ENCODE measurements at regions not wholly inside any gene's neighbourhood (a gene's known extent, or its start where the extent isn't known, plus 50 kb on each side); places are given as distances from the start of the nearest gene placed in this dataset.

DNA sequence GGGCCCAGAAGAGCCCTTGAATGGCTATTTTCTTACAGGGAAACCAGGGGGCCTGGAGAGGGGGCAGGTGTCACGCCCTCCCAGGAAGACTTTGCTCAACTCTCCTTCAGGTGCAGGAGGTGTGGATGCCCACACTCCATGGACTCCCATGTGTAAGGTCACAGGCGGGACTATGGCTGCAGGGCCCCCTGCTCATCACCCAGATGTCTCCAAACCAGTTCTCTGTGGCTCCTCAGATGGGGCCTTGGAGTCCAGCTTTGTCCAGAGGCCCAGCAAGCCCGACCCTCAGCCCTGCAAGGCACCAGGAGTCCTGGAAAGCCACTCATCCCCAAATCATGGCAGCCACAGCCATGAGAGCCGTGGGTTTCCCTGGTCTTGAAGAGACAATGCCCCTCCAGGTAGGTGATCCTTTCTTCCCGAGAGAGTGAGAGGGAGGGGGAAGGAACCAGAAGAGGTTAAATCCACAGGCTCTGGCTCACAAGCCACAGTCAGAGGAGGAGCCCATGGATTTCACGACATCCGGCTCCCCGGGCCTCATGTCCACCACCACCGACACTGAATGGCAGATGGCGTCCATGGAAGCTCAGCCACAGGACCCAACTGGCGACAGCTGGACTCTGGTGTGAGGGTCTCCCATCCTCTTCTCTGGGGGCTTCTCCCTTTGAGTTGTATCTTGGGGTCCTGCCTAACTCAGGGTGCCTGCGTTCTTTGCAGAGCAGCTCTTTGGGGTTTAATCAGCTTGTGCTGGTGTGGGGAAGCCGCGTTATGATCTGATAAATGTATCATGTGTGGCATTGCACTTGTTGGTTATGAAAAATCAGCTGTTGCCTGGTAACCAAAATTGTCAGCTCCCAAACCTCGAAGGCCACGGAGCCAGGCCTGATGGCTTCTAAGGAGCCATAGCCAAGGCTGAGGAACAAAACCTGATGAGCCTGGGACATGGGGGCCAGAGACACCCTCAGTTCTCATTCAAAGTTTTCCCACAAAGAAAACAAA, 620.4 kb downstream of the BRD1 start:
- Histone ChIP-seq H3K27ac (ENCODE audit: low read length) (no peak overlapping the region), H3K4me3 (ENCODE audit: low read length) (no peak overlapping the region), H3K36me3 (ENCODE audit: control insufficient read depth, insufficient read depth, low read length) (no peaks in the 10 kb centered on the region), H3K9me3 (ENCODE audit: control insufficient read depth, insufficient read depth, low read length) (no peaks in the 10 kb centered on the region), H3K4me1 (ENCODE audit: control insufficient read depth, insufficient read depth, low read length) (no peaks in the 10 kb centered on the region), H3K27me3 (ENCODE audit: control insufficient read depth, insufficient read depth, low read length) (no peaks in the 10 kb centered on the region)
- H3K27me3 Mint-ChIP-seq (ENCODE audit: low read depth in 2 of 2): peaks cover 0 to 7% of the 10 kb centered on the region in 2 donors
- ATAC-seq (no peak), DNase-seq (no peak)
- 79% methylated on average over 16 of the region's 16 CpGs for WGBS (ENCODE audit: insufficient coverage)
- H3K4me3 Mint-ChIP-seq: no peak overlapping the region
- no peaks in the 10 kb centered on the region for H3K9me3 Mint-ChIP-seq
- no peaks in the 10 kb centered on the region for H3K4me1 Mint-ChIP-seq
- H3K36me3 Mint-ChIP-seq: no peaks in the 10 kb centered on the region
- H3K27ac Mint-ChIP-seq: no peak overlapping the region
- TF ChIP-seq, protein P1, sequence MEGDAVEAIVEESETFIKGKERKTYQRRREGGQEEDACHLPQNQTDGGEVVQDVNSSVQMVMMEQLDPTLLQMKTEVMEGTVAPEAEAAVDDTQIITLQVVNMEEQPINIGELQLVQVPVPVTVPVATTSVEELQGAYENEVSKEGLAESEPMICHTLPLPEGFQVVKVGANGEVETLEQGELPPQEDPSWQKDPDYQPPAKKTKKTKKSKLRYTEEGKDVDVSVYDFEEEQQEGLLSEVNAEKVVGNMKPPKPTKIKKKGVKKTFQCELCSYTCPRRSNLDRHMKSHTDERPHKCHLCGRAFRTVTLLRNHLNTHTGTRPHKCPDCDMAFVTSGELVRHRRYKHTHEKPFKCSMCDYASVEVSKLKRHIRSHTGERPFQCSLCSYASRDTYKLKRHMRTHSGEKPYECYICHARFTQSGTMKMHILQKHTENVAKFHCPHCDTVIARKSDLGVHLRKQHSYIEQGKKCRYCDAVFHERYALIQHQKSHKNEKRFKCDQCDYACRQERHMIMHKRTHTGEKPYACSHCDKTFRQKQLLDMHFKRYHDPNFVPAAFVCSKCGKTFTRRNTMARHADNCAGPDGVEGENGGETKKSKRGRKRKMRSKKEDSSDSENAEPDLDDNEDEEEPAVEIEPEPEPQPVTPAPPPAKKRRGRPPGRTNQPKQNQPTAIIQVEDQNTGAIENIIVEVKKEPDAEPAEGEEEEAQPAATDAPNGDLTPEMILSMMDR (IDR thresholded peaks at IDR 0.05): no peak
- intact Hi-C loops (cut with micrococcal nuclease): no loop called here

GRCh38 chr22:49206281-49206680, 621.4 kb downstream of the BRD1 start:
- H3K4me3 Mint-ChIP-seq: no peak overlapping the region
- no peak for ATAC-seq
- no peaks in the 10 kb centered on the region for H3K36me3 ChIP-seq (ENCODE audit: control insufficient read depth, insufficient read depth, low read length)
- H3K36me3 Mint-ChIP-seq: no peaks in the 10 kb centered on the region
- no peaks in the 10 kb centered on the region for H3K9me3 Mint-ChIP-seq
- H3K27ac Mint-ChIP-seq: no peak overlapping the region
- intact Hi-C loops (cut with micrococcal nuclease): no loop called here
- H3K4me1 ChIP-seq (ENCODE audit: control insufficient read depth, insufficient read depth, low read length): no peaks in the 10 kb centered on the region
- H3K4me3 ChIP-seq (ENCODE audit: low read length): no peak overlapping the region
- peaks cover 0 to 7% of the 10 kb centered on the region in 2 donors for H3K27me3 Mint-ChIP-seq (ENCODE audit: low read depth in 2 of 2)
- H3K27me3 ChIP-seq (ENCODE audit: control insufficient read depth, insufficient read depth, low read length): no peaks in the 10 kb centered on the region
- TF ChIP-seq, protein P1 (IDR thresholded peaks at IDR 0.05): no peak
- DNase-seq: no peak
- H3K9me3 ChIP-seq (ENCODE audit: control insufficient read depth, insufficient read depth, low read length): no peaks in the 10 kb centered on the region
- no peak overlapping the region for H3K27ac ChIP-seq (ENCODE audit: low read length)
- H3K4me1 Mint-ChIP-seq: no peaks in the 10 kb centered on the region
- WGBS (ENCODE audit: insufficient coverage): 88% methylated on average over 12 of the region's 12 CpGs

GRCh38 chr22:49205483-49205800, 622.2 kb downstream of the BRD1 start:
- Mint-ChIP-seq H3K36me3 (no peaks in the 10 kb centered on the region), H3K9me3 (no peaks in the 10 kb centered on the region), H3K27me3 (ENCODE audit: low read depth in 2 of 2) (peaks cover 0 to 7% of the 10 kb centered on the region in 2 donors), H3K4me1 (no peaks in the 10 kb centered on the region), H3K4me3 (no peak overlapping the region), H3K27ac (no peak overlapping the region)
- no peak overlapping the region for H3K4me3 ChIP-seq (ENCODE audit: low read length)
- H3K4me1 ChIP-seq (ENCODE audit: control insufficient read depth, insufficient read depth, low read length): no peaks in the 10 kb centered on the region
- no peak overlapping the region for H3K27ac ChIP-seq (ENCODE audit: low read length)
- WGBS (ENCODE audit: insufficient coverage): 47% methylated on average over 5 of the region's 5 CpGs
- TF ChIP-seq, protein P1 (IDR thresholded peaks at IDR 0.05): no peak
- H3K36me3 ChIP-seq (ENCODE audit: control insufficient read depth, insufficient read depth, low read length): no peaks in the 10 kb centered on the region
- H3K9me3 ChIP-seq (ENCODE audit: control insufficient read depth, insufficient read depth, low read length): no peaks in the 10 kb centered on the region
- DNase-seq: no peak
- intact Hi-C loops (cut with micrococcal nuclease): no loop called here
- no peak for ATAC-seq
- H3K27me3 ChIP-seq (ENCODE audit: control insufficient read depth, insufficient read depth, low read length): no peaks in the 10 kb centered on the region
